HG02970 (cell line): ENCODE measurements at regions not wholly inside any gene's neighbourhood (a gene's known extent, or its start where the extent isn't known, plus 50 kb on each side); places are given as distances from the start of the nearest gene placed in this dataset.
"Not testable (repeated sequence)": the region's sequence is repeated elsewhere in the genome, so short reads cannot be mapped to it uniquely, and the experiment has no call there.

Experiments used
- ATAC-seq: cut with Tn5 transposase; IDR thresholded peaks from one replicate; pipeline ENCODE4 v1.9.1; 2021; ENCODE audit warnings: mild to moderate bottlenecking, moderate library complexity, moderate number of reproducible peaks; ENCODE audit not compliant: unreplicated experiment, low FRiP score

GRCh38 chr2:228798458-228799207, 472.5 kb downstream of the PID1 start:
- ATAC-seq: no peak

DNA sequence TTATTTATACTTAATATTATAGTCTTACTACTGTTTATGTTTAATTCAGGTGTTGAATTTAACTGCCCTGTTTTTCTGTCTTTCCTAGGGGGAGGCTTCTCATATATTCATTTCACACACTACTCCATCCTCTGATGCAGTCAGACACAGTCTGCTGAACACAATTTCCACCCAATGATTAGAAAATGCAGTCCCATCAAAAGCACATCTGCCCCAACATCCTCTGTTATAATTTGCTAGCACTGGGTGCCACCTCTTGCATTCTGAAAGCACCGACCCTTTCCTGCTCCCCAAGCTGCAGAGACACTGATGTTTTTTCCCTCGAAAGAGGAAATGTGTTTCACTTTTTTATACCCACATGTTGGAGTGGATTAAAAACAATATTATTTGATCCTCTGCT, 474.7 kb downstream of the PID1 start:
- ATAC-seq: no peak

- no peak for ATAC-seq
These were observed 478.0 kb downstream of the PID1 start for GRCh38 chr2:228793116-228793515.

GRCh38 chr2:228786901-228787300, 484.2 kb downstream of the PID1 start:
- no peak for ATAC-seq

DNA sequence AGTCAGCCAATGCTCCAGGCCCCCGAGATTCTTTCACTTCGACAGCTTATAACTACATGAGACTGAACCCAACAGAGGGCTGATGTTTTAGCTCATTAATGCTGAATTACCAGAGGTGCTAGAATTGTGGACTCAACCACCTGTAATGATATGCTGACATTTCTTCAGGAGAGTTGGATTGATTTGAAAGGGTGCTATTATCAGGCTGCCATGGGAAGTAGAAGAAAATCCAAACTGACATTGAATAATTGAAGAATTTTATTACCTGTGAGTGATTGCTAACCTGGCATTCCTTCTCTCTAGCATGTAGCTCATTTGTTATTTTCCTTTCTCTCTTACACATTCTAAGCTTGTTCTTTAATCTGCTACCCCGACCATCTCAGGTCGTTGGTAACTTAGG, 488.8 kb downstream of the PID1 start:
- ATAC-seq: no peak

- ATAC-seq: no peak
These were observed 493.2 kb downstream of the PID1 start for GRCh38 chr2:228777855-228778355.

DNA sequence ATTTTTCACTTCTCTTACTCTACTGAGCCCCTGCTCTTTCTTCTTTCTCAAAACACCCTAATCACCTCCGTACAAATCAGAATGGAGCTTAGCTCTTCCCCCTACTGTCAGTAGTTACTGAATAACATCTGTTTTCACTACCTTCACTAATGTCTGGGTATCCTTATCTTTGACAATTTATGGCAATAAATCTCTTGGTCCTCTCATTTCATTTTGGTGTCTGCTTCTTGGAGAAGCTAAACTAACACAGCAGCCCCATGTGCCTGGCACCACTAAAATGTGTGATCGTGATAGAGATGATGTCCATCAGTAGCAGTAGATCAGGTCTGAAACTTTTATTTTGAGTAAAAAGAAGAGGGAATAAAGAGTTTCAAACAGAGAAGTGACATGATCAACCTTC, 496.5 kb downstream of the PID1 start:
- ATAC-seq: no peak

- ATAC-seq: no peak
These were observed 499.3 kb downstream of the PID1 start for GRCh38 chr2:228771774-228772173.

- no peak for ATAC-seq
These were observed 499.8 kb downstream of the PID1 start for GRCh38 chr2:228771315-228771714.

- no peak for ATAC-seq
These were observed 502.3 kb downstream of the PID1 start for GRCh38 chr2:228768818-228769217.

GRCh38 chr2:228768141-228768540, 502.9 kb downstream of the PID1 start:
- not testable (repeated sequence) for ATAC-seq

- no peak for ATAC-seq
These were observed 503.9 kb downstream of the PID1 start for GRCh38 chr2:228767196-228767595.

GRCh38 chr2:228763379-228763981, 507.6 kb downstream of the PID1 start:
- no peak for ATAC-seq

DNA sequence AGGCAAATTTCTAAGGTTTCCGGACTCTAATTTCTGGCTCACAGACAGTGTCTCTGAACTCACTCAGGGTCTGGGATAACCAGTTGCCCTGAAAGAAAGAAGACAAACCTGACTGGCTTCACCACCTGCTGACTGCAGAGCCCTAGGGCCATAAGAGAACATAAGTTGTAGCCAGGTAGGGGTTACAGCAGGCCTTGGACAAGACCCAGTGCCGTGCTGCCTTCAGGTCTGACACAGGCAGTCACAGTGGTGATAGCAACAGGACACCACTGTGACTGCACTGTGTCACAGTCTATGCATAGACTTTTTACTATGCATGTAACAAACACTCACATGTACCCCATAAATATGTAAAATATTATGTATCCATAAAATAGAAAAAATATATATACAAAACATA, 508.5 kb downstream of the PID1 start:
- no peak for ATAC-seq

- ATAC-seq: not testable (repeated sequence)
These were observed 515.4 kb downstream of the PID1 start for GRCh38 chr2:228755661-228756060.

DNA sequence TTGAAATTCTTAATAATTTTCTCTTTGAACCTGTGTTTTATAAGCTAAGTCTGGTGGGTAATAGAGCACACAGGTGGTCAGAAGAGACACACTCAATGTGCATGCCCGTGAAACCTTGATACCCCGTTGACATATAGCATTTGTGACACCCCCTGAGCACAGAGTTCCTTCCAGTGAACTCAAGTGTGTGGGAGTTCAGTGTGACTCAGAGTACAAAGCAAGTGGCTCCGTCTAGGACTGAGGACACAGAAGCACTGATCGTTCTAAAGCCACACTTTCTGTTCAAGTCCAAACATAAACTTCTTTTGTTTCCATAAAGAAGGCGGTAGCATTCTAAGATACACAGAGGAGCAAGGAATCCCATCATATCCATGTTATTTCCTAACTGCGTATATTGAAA, 523.6 kb downstream of the PID1 start:
- no peak for ATAC-seq

- ATAC-seq: no peak
These were observed 532.3 kb downstream of the PID1 start for GRCh38 chr2:228738671-228739380.

GRCh38 chr2:228735697-228736096, 535.4 kb downstream of the PID1 start:
- no peak for ATAC-seq

DNA sequence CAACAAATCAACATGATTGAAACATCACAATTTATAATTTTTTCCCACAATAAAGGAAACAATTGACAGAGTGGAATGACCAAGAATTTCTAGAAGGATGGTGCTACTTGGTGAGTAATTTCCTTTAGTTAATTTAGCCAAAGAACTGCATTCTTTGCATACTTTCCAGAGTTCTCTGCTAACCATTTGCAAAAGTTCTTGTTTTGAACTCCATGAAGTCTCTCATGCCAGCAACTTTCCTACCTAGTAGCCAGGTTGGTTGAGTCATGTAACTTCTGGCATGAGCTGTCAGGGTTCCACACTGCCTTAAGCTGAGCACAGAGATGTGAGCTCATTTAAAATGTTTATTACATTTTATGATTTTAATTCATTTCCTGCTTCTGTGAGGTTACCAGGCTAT, 539.6 kb downstream of the PID1 start:
- ATAC-seq: no peak

- ATAC-seq: no peak
These were observed 542.1 kb downstream of the PID1 start for GRCh38 chr2:228728961-228729360.

DNA sequence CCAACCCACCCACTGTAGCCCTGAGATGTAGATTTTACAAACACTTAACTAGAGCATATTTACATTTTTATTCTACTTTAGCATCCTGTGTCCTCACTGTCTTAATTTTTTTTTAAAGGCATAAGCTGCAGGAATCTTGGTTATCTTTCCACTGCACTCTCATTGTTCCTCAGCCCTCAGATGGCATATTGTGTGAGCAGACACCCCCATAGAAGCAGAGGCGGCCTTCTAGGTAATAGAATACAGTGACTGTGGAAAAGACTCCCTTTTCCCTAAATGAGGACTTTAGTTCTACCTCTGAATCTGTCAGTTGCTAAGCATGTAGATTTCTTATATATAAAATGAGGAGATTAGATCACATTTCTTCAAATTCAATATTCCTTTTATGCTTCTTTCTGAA, 543.5 kb upstream of the SPHKAP start:
- ATAC-seq: no peak
